ENCODE measurements at regions not wholly inside any gene's neighbourhood (a gene's known extent, or its start where the extent isn't known, plus 50 kb on each side); places are given as distances from the start of the nearest gene placed in this dataset.

DNA sequence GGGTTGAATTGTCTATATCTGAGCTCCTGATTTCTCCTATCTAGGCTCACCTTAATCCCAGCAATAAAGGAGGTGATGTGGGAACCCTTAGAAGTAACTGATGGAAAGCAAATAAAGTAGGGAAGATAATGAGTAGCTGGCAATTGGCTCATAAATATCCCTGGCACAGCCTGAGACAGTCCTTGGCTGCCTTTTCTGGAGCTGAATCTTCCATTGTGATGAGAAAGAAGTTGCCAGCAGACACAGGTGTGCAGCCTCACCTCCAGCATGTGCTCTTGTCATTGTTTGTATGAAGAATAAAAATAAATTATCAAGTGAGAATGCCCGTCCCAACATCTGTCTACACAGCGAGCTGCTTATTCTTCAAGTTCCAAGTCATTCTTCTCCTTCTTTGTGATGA is 53.2 kb upstream of the RASGRP1 start (continued):
- TF ChIP-seq SUZ12 (IDR thresholded peaks at IDR 0.05; ENCODE audit: low read length): no peak
